Stimulated activated CD8-positive, alpha-beta memory T cell treated with anti-CD3 and anti-CD28 coated beads, Interleukin-4, amount 100 ng/mL, for 4 hours (primary cell): ENCODE measurements at regions not wholly inside any gene's neighbourhood (a gene's known extent, or its start where the extent isn't known, plus 50 kb on each side); places are given as distances from the start of the nearest gene placed in this dataset.
"Not testable (repeated sequence)": the region's sequence is repeated elsewhere in the genome, so short reads cannot be mapped to it uniquely, and the experiment has no call there.

Source experiments
- DNase-seq, 2 donors: peaks; one replicate each; pipeline ENCODE4 v3.0.0-alpha.2; 2020; ENCODE audit warnings: low read depth in 2 of 2, low spot score in 1 of 2

GRCh38 chr4:138338840-138339239 lies 96.7 kb upstream of the SLC7A11 start:
- no peak for DNase-seq

GRCh38 chr4:138338222-138338621 lies 96.1 kb upstream of the SLC7A11 start:
- not testable (repeated sequence) for DNase-seq

GRCh38 chr4:138334346-138335016 lies 92.3 kb upstream of the SLC7A11 start:
- DNase-seq, result no peak

GRCh38 chr4:138332415-138332814 lies 90.3 kb upstream of the SLC7A11 start:
- not testable (repeated sequence) for DNase-seq

- DNase-seq, result no peak
Observed at GRCh38 chr4:138330531-138330930, 88.4 kb upstream of the SLC7A11 start.

GRCh38 chr4:138329506-138330070 lies 87.4 kb upstream of the SLC7A11 start:
- no peak for DNase-seq

GRCh38 chr4:138327338-138327737 lies 85.2 kb upstream of the SLC7A11 start:
- no peak for DNase-seq

GRCh38 chr4:138320831-138321230 lies 78.7 kb upstream of the SLC7A11 start:
- DNase-seq, result no peak

- no peak for DNase-seq
Observed at GRCh38 chr4:138320030-138320429, 77.9 kb upstream of the SLC7A11 start.

- DNase-seq, result no peak
Observed at GRCh38 chr4:138317175-138317748, 75.1 kb upstream of the SLC7A11 start.

GRCh38 chr4:138312536-138312911 lies 70.4 kb upstream of the SLC7A11 start:
- DNase-seq, result no peak

- DNase-seq, result no peak
Observed at GRCh38 chr4:138311771-138312535, 69.8 kb upstream of the SLC7A11 start.

GRCh38 chr4:138310991-138311390 lies 68.8 kb upstream of the SLC7A11 start:
- DNase-seq, result no peak

GRCh38 chr4:138310498-138310897 lies 68.3 kb upstream of the SLC7A11 start:
- no peak for DNase-seq

GRCh38 chr4:138308356-138308755 lies 66.2 kb upstream of the SLC7A11 start:
- DNase-seq, result no peak

- no peak for DNase-seq
Observed at GRCh38 chr4:138307319-138307718, 65.2 kb upstream of the SLC7A11 start.

GRCh38 chr4:138305050-138305449 lies 62.9 kb upstream of the SLC7A11 start:
- no peak for DNase-seq

- DNase-seq, result no peak
Observed at GRCh38 chr4:138301536-138301935, 59.4 kb upstream of the SLC7A11 start.

GRCh38 chr4:138300616-138301015 lies 58.5 kb upstream of the SLC7A11 start:
- no peak for DNase-seq

GRCh38 chr4:138299881-138300280 lies 57.7 kb upstream of the SLC7A11 start:
- no peak for DNase-seq

GRCh38 chr4:138298866-138299265 lies 56.7 kb upstream of the SLC7A11 start:
- no peak for DNase-seq

GRCh38 chr4:138298431-138298830 lies 56.3 kb upstream of the SLC7A11 start:
- no peak for DNase-seq
